Progenitor cell of endocrine pancreas (in vitro differentiated cells): ENCODE measurements at regions not wholly inside any gene's neighbourhood (a gene's known extent, or its start where the extent isn't known, plus 50 kb on each side); places are given as distances from the start of the nearest gene placed in this dataset.

ENCODE experiments used
- DNase-seq: peaks from one replicate; pipeline ENCODE4 v3.0.0; 2021; ENCODE audit warnings: low spot score; ENCODE audit not compliant: unreplicated experiment
- H3K27ac Mint-ChIP-seq: 2 replicates; pipeline ENCODE4 v1.8.0; 2021; ENCODE audit warnings: mild to moderate bottlenecking, moderate library complexity, mixed read lengths
- H3K27me3 Mint-ChIP-seq: 2 replicates; pipeline ENCODE4 v1.8.0; 2021; ENCODE audit warnings: mixed read lengths
- H3K36me3 Mint-ChIP-seq: 2 replicates; pipeline ENCODE4 v1.8.0; 2022; ENCODE audit warnings: mixed read lengths; ENCODE audit not compliant: insufficient read depth
- H3K4me1 Mint-ChIP-seq: 2 replicates; pipeline ENCODE4 v1.8.0; 2021; ENCODE audit warnings: low read depth, mixed read lengths
- H3K4me3 Mint-ChIP-seq: 2 replicates; pipeline ENCODE4 v1.8.0; 2021; ENCODE audit warnings: low read depth, mild to moderate bottlenecking, moderate library complexity, mixed read lengths
- H3K9me3 Mint-ChIP-seq: 2 replicates; pipeline ENCODE4 v1.8.0; 2021; ENCODE audit warnings: low read depth, mixed read lengths
- CTCF ChIP-seq: fragments of 200-600 bp; sonication (generic); IDR thresholded peaks from one replicate; pipeline ENCODE4 v1.5.0; 2021; ENCODE audit warnings: antibody characterized with exemption, mild to moderate bottlenecking; ENCODE audit not compliant: unreplicated experiment

DNA sequence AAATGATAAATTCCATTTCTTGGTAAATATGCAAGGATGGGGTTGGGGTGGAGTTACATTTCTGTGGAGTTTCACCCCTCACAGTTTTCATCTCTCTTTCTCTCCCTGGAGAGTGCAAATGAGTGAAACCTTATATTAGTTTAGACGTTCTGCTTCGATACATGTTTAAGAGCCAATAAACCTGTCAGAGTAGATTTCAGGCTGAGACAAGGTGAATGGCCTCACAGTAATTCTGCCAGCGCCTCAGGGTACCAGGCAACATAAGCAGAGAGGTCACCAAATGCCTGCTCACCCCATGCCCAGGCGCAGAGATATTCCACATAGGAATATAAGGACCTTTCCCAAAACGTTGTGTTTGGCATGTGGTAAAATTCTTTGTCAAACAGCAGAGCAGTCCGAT is 154.9 kb upstream of the VLDLR start:
- no peak overlapping the region for H3K4me3 Mint-ChIP-seq
- H3K27ac Mint-ChIP-seq: peak overlapping the region; percentile 61
- peaks cover 9% of the 10 kb centered on the region for H3K9me3 Mint-ChIP-seq

GRCh38 chr9:2469681-2470221 is 151.8 kb upstream of the VLDLR start:
- H3K27ac Mint-ChIP-seq: no peak overlapping the region
- TF ChIP-seq CTCF: no peak
- DNase-seq: no peak
- H3K9me3 Mint-ChIP-seq: peaks cover under 1% of the 10 kb centered on the region
- H3K27me3 Mint-ChIP-seq: no peaks in the 10 kb centered on the region
- peaks cover 14% of the 10 kb centered on the region for H3K4me1 Mint-ChIP-seq
- peaks cover under 1% of the 10 kb centered on the region for H3K36me3 Mint-ChIP-seq
- no peak overlapping the region for H3K4me3 Mint-ChIP-seq

More for the DNA sequence above, 154.9 kb upstream of the VLDLR start:
- no peak for TF ChIP-seq CTCF
- Mint-ChIP-seq H3K27me3 (no peaks in the 10 kb centered on the region), H3K4me1 (peaks cover 12% of the 10 kb centered on the region), H3K36me3 (peaks cover 3% of the 10 kb centered on the region)
- no peak for DNase-seq

- Mint-ChIP-seq H3K36me3 (no peaks in the 10 kb centered on the region), H3K27me3 (no peaks in the 10 kb centered on the region), H3K4me1 (peaks cover 12% of the 10 kb centered on the region), H3K4me3 (no peak overlapping the region), H3K27ac (no peak overlapping the region), H3K9me3 (no peaks in the 10 kb centered on the region)
- no peak for TF ChIP-seq CTCF
- no peak for DNase-seq
Observed at GRCh38 chr9:2473681-2474080, 147.9 kb upstream of the VLDLR start.

DNA sequence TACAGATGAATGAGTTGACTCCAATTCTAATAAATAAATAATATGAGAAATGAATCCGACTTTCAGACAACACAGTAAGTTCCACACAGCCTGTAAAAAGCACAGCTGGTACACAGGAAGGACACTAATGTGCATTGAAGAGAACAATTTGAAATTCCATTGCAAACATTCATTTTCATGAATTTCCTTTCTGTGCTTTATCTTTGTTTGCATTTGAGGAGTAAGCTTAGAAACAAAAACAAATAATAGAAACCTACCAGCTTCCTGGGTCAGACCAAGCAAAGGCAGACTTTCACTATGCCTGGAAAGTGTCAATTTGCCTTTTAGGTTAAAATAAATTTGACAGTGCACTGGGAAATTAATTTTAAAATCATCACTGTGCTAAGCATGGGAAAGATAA is 143.8 kb upstream of the VLDLR start:
- no peaks in the 10 kb centered on the region for H3K36me3 Mint-ChIP-seq
- no peak overlapping the region for H3K27ac Mint-ChIP-seq
- TF ChIP-seq CTCF: no peak
- no peak overlapping the region for H3K4me3 Mint-ChIP-seq
- H3K27me3 Mint-ChIP-seq: no peaks in the 10 kb centered on the region
- DNase-seq: no peak
- H3K9me3 Mint-ChIP-seq: no peaks in the 10 kb centered on the region
- peaks cover 11% of the 10 kb centered on the region for H3K4me1 Mint-ChIP-seq

DNA sequence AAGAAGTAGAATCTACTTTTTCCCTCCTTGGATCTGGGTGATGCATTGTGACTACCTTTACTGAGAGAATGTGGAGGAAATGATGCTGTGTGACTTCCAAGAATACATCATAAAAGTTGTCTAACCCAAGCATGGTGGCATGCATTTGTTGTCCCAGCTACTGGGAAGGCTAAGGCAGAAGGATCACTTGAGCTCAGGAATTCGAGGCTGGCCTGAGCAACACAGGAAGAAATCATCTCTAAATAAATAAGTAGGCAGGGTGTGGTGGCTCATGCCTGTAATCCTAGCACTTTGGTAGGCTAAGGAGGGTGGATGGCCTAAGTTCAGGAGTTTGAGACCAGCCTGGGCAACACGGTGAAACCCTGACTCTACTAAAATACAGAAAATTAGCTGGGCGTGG is 143.2 kb upstream of the VLDLR start:
- Mint-ChIP-seq H3K27ac (no peak overlapping the region), H3K9me3 (no peaks in the 10 kb centered on the region), H3K36me3 (no peaks in the 10 kb centered on the region), H3K27me3 (no peaks in the 10 kb centered on the region), H3K4me1 (peaks cover 10% of the 10 kb centered on the region), H3K4me3 (no peak overlapping the region)
- DNase-seq: no peak
- TF ChIP-seq CTCF: no peak
